ENCODE measurements at regions not wholly inside any gene's neighbourhood (a gene's known extent, or its start where the extent isn't known, plus 50 kb on each side); places are given as distances from the start of the nearest gene placed in this dataset.

DNA sequence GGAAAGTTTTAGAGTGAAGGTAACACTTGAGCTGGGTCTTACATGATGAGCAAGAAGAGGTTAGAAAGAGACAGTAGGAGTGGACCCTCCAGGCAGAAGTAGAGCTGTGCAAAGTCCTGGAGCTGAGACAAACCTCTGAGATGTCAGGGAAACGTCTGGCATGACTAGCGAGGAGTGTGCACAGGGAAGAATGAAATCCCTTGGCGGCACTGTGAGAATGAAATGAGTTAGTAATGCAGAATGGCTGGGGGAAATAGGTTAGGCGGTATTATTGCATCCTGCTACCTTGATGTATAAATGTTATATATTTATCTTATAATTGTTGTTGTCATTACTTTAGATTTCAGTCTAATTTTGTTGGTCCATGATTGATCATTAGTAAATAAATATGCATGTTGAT, 457.9 kb upstream of the CCL2 start:
- no TSS peak for BruUV-seq (replicated peaks)
- DNase-seq (ENCODE audit: low spot score): no peak
- in situ Hi-C loops (cut with HindIII; ENCODE audit: extremely low pct_ligation_motif_present, low pct_unique_long_range_greater_than_20kb) (no loop called here), intact Hi-C loops (cut with micrococcal nuclease; ENCODE audit: unreplicated experiment) (no loop called here)
- H3K27ac ChIP-seq (ENCODE audit: extremely low read length, insufficient read depth, low read length): no peak overlapping the region
- no peaks in the 10 kb centered on the region for H3K4me1 ChIP-seq (ENCODE audit: insufficient read depth, low read length)
- H2AFZ ChIP-seq (ENCODE audit: low read length): no peak overlapping the region
- ChIA-PET CTCF (ENCODE audit: low intra/inter-chr PET ratio, low total read pairs) (no interaction called here), POLR2A (no interaction called here)
- 0% methylated on average over 4 of the region's 4 CpGs for WGBS (ENCODE audit: low lambda C conversion rate)
- no peaks in the 10 kb centered on the region for H4K20me1 ChIP-seq (ENCODE audit: insufficient read depth, low read length)
- H3K36me3 ChIP-seq (replicated peaks in 1 of 2; ENCODE audit: control insufficient read depth in 1 of 2, insufficient read depth in 2 of 2, low read length in 2 of 2): no peaks in the 10 kb centered on the region
- no peak overlapping the region for H3K4me3 ChIP-seq (replicated peaks in 1 of 3; ENCODE audit: insufficient read depth in 1 of 3, low read depth in 2 of 3, low read length in 3 of 3)
- no peak overlapping the region for H3K4me2 ChIP-seq (ENCODE audit: low read depth, low read length)
- H3K79me2 ChIP-seq (ENCODE audit: insufficient read depth, low read length): no peaks in the 10 kb centered on the region
- TF ChIP-seq KDM6A (CRISPR knock-in tag; IDR thresholded peaks at IDR 0.05; ENCODE audit: low read depth) (no peak), ZNF496 (CRISPR knock-in tag; IDR thresholded peaks at IDR 0.05; ENCODE audit: insufficient replicate concordance) (no peak), RBM39 (IDR thresholded peaks at IDR 0.05; ENCODE audit: low read depth, low read length, poor library complexity, severe bottlenecking) (no peak), ZNF333 (CRISPR knock-in tag; IDR thresholded peaks at IDR 0.05; ENCODE audit: borderline replicate concordance) (no peak), ZNF317 (CRISPR knock-in tag; IDR thresholded peaks at IDR 0.05) (no peak), RFX1 (IDR thresholded peaks at IDR 0.05) (no peak), IKZF4 (CRISPR knock-in tag; IDR thresholded peaks at IDR 0.05; ENCODE audit: borderline replicate concordance, low read depth, not compliant biosample characterization) (no peak), RARA (CRISPR knock-in tag; IDR thresholded peaks at IDR 0.05) (no peak), PCBP1 (IDR thresholded peaks at IDR 0.05; ENCODE audit: borderline replicate concordance, low read depth, low read length) (no peak), KLF9 (CRISPR knock-in tag; IDR thresholded peaks at IDR 0.05; ENCODE audit: low read depth) (no peak), FOSL2 (CRISPR knock-in tag; IDR thresholded peaks at IDR 0.05) (no peak), HDAC2 (CRISPR knock-in tag; IDR thresholded peaks at IDR 0.05) (no peak), ARNTL (CRISPR knock-in tag; IDR thresholded peaks at IDR 0.05) (no peak), ZSCAN25 (CRISPR knock-in tag; IDR thresholded peaks at IDR 0.05) (no peak)
- TF ChIP-seq, protein P1, sequence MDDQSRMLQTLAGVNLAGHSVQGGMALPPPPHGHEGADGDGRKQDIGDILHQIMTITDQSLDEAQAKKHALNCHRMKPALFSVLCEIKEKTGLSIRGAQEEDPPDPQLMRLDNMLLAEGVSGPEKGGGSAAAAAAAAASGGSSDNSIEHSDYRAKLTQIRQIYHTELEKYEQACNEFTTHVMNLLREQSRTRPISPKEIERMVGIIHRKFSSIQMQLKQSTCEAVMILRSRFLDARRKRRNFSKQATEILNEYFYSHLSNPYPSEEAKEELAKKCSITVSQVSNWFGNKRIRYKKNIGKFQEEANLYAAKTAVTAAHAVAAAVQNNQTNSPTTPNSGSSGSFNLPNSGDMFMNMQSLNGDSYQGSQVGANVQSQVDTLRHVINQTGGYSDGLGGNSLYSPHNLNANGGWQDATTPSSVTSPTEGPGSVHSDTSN (CRISPR knock-in tag; IDR thresholded peaks at IDR 0.05; ENCODE audit: borderline replicate concordance): no peak
- no peaks in the 10 kb centered on the region for H3K9me3 ChIP-seq (ENCODE audit: low read length)
- FAIRE-seq: no peak
- H3K9ac ChIP-seq (ENCODE audit: insufficient read depth, low read depth, low read length): no peak overlapping the region
- H3K27me3 ChIP-seq (ENCODE audit: control insufficient read depth in 1 of 2, insufficient read depth in 2 of 2, low read length in 2 of 2): no peaks in the 10 kb centered on the region
- ATAC-seq: no peak

Measured in HepG2 (cell line).